ENCODE measurements at regions not wholly inside any gene's neighbourhood (a gene's known extent, or its start where the extent isn't known, plus 50 kb on each side); places are given as distances from the start of the nearest gene placed in this dataset.

GRCh38 chr12:97386133-97386581 is 76.4 kb upstream of the RMST start:
- TF ChIP-seq OSR2 (tag by site-specific recombination; IDR thresholded peaks at IDR 0.05): no peak
- no peak for TF ChIP-seq ZBTB7A (tag by site-specific recombination; IDR thresholded peaks at IDR 0.05; ENCODE audit: low read depth)
- no peaks in the 10 kb centered on the region for H3K9me3 ChIP-seq (ENCODE audit: control insufficient read depth, insufficient read depth, low read depth, low read length)
- H3K36me3 ChIP-seq (ENCODE audit: control insufficient read depth in 2 of 2, insufficient read depth in 1 of 2, low read length in 2 of 2): no peaks in the 10 kb centered on the region
- H3K4me1 ChIP-seq (ENCODE audit: control insufficient read depth, insufficient read depth, low read length): no peaks in the 10 kb centered on the region
- H3K27ac ChIP-seq (ENCODE audit: extremely low read depth, low read depth, low read length): no peak overlapping the region
- ChIA-PET CTCF (no interaction called here), POLR2A (no interaction called here)
- H3K4me3 ChIP-seq (ENCODE audit: low read depth, low read length): no peak overlapping the region

- TF ChIP-seq MZF1 (tag by site-specific recombination; IDR thresholded peaks at IDR 0.05; ENCODE audit: borderline replicate concordance) (no peak), ZNF645 (tag by site-specific recombination; IDR thresholded peaks at IDR 0.05) (no peak), PRDM4 (tag by site-specific recombination; IDR thresholded peaks at IDR 0.05) (no peak), ZNF777 (tag by site-specific recombination; IDR thresholded peaks at IDR 0.05; ENCODE audit: borderline replicate concordance) (no peak), ZNF513 (tag by site-specific recombination; IDR thresholded peaks at IDR 0.05) (no peak), ZNF157 (tag by site-specific recombination; IDR thresholded peaks at IDR 0.05) (no peak), ZNF184 (tag by site-specific recombination; IDR thresholded peaks at IDR 0.05) (no peak), ZNF174 (tag by site-specific recombination; IDR thresholded peaks at IDR 0.05) (no peak), ZFP69B (tag by site-specific recombination; IDR thresholded peaks at IDR 0.05) (no peak), ZNF132 (tag by site-specific recombination; IDR thresholded peaks at IDR 0.05; ENCODE audit: borderline replicate concordance) (no peak), TRIM28 (IDR thresholded peaks at IDR 0.05; ENCODE audit: borderline replicate concordance, low read length) (no peak), ZNF561 (tag by site-specific recombination; IDR thresholded peaks at IDR 0.05; ENCODE audit: borderline replicate concordance) (no peak), ZNF426 (tag by site-specific recombination; IDR thresholded peaks at IDR 0.05) (no peak), ZNF362 (tag by site-specific recombination; IDR thresholded peaks at IDR 0.05) (no peak), ZNF776 (tag by site-specific recombination; IDR thresholded peaks at IDR 0.05; ENCODE audit: borderline replicate concordance) (no peak)
- Histone ChIP-seq H3K9me3 (ENCODE audit: control insufficient read depth, insufficient read depth, low read depth, low read length) (no peaks in the 10 kb centered on the region), H3K4me3 (ENCODE audit: low read depth, low read length) (no peak overlapping the region), H3K27ac (ENCODE audit: extremely low read depth, low read depth, low read length) (no peak overlapping the region), H3K36me3 (ENCODE audit: control insufficient read depth in 2 of 2, insufficient read depth in 1 of 2, low read length in 2 of 2) (no peaks in the 10 kb centered on the region), H3K4me1 (ENCODE audit: control insufficient read depth, insufficient read depth, low read length) (no peaks in the 10 kb centered on the region)
- CTCF ChIA-PET: no interaction called here
- POLR2A ChIA-PET: no interaction called here
These were observed 74.8 kb upstream of the RMST start for GRCh38 chr12:97387844-97388243.
